Skin epidermis (tissue), 12 donors: ENCODE measurements at regions not wholly inside any gene's neighbourhood (a gene's known extent, or its start where the extent isn't known, plus 50 kb on each side); places are given as distances from the start of the nearest gene placed in this dataset.

Source experiments
- H3K27ac ChIP-seq, 21 experiments: fragments of 200-600 bp; sonication (generic) in 11 of 21; one replicate each; pipeline ENCODE4 v1.5.0; 2020; ENCODE audit warnings: mild to moderate bottlenecking in 3 of 21, inconsistent platforms in 2 of 21, moderate library complexity in 2 of 21
- H3K4me3 ChIP-seq, 7 experiments: fragments of 200-600 bp; sonication (generic) in 2 of 7; one replicate each; pipeline ENCODE4 v1.5.0; 2020; ENCODE audit warnings: inconsistent platforms in 2 of 7, mild to moderate bottlenecking in 2 of 7, moderate library complexity in 1 of 7

DNA sequence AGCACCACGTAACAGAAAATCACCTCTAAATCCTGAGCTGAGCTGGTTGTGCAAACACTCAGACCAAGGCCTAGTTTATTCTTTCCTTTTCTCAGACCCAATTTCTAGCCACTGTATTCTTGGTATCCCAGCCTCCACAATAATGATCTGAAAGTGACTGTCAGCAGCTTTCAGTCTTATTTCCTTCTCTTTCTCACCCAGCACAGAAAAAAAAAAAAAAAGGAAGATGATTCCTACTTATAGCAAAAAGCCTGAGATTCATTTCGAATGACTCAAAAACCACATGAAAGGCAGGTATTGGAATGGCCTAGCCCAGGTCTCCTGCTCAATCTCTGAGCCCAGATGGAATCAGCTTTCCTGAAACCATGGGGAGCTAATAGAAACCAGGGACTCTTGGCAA is 298.6 kb upstream of the PPFIA2 start:
- Histone ChIP-seq H3K4me3 (no peak overlapping the region), H3K27ac (no peak overlapping the region)

DNA sequence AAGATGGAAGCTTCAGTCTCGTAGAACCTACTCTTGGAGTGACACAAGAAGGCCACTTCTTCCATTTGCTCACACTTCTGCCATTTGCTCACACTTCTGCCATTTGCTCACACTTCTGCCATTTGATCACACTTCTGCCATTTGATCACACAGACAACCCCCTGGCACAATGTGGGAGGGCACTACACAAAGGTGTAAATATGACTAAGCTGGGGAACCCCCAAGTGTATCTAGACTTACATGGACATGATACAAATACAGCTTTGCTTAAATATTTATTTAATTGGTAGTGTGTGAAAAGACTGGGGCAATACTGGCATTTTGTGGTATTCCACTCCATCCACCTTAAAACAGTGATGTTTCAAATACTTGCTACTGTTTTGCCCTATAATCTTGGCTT is 296.2 kb upstream of the PPFIA2 start:
- no peak overlapping the region for H3K27ac ChIP-seq
- H3K4me3 ChIP-seq: no peak overlapping the region

DNA sequence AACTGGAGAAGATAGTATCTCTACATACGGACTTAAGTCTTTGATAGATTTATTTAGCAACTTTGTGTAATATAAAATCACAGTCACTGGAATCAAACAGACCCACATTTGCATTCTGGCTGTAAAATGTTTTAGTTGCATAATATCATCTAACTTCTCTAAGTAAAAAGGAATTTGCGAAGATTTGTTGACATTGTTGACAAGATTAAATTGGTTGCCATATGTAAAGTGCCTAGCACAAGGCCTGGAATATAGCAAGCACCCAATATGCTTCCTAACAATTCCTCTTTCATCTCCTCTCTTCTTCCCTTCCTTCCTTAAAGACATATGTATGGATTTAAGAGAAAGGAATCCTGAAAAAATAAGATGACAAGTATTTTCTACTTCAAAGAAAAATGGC is 295.4 kb upstream of the PPFIA2 start:
- H3K4me3 ChIP-seq: no peak overlapping the region
- H3K27ac ChIP-seq: no peak overlapping the region

DNA sequence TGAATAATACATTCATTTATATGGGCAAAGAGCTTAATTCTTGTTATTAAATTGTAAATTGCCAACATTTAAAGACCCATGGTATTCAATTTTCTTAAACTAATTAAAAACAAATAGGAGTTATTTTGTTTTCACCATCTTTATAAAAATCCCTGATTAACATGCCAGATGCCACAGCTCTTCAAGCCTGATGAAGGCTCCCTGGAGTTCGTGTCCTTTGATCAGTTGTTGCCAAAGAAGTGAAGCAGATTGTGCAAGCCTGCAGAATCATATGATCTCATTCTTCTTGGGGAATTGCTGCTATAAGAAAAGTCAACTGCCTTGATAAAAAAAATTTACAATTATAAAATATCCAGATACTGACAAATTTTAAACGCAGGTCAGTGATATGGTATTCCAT is 288.3 kb upstream of the PPFIA2 start:
- Histone ChIP-seq H3K4me3 (no peak overlapping the region), H3K27ac (no peak overlapping the region)

DNA sequence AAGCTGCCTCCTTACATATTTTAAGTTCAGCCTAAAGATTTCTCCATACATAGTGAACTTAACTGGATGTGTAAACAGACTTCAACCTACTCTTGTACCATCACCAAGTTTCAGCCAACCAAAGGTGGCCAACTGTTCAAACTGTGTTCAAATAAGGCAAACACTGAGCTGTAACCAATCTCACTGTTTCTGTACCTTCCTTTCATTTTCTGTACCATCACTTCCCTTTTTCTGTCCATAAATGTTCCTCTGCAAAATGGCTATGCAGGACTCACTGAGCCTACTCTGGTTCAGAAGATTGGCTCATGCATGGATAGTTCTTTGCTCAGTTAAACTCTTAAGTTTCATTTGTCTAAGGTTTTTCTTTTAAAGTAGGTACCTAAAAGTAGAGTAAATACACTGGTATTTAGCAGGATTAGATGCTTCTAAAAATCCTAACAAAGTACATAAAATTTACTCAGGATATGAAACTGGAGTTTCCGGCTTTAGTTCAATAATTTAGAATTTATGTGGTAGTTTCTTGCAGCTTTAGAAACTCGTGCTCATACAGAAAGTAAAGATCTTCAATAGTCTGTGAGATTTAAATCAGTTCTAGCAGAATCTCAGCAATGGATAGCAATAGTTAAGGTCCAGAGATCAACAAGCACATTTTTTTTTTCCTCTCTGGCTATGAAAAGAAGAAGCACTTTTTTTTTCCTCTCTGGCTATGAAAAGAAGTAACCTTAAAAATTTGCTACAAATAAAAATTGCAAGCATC is 282.0 kb upstream of the PPFIA2 start:
- H3K4me3 ChIP-seq: no peak overlapping the region
- H3K27ac ChIP-seq: no peak overlapping the region

DNA sequence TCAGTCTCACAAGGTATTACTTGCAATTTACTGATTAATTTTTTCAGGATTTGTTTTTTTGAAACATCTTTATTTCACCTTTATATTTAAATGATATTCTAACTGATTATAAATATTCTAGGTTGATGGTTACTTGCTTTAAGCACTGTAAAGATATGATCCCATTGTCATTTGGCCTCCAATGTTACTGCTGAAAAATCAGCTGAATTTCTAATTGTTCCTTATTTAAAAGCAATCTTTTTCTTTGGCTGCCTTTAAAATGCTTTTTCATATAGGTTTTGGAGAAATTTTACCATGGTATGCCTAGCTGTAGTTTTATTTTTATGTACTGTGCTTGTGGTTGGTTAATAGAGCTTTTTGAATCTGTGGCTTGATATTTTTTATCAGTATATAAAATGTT is 275.6 kb upstream of the PPFIA2 start:
- Histone ChIP-seq H3K27ac (no peak overlapping the region), H3K4me3 (no peak overlapping the region)

DNA sequence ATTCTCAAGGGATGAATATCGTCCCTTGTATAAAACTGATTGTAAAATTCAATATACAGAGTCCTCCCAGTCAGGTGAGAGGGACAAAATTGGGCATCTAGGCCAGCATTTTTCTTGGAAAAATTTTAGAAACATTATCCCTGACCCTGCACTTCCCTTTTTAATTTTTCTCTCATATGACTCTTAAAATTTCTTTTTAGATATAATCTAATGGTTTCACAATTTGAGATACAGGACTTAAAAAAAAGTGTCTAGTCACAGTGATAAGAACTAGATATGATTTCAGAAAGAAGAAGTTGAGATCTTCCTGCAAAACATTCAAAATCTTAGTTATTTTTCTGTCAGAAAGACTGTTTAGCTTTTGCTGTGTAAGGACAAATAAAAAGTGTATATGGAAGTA is 270.8 kb upstream of the PPFIA2 start:
- H3K4me3 ChIP-seq: no peak overlapping the region
- H3K27ac ChIP-seq: no peak overlapping the region

DNA sequence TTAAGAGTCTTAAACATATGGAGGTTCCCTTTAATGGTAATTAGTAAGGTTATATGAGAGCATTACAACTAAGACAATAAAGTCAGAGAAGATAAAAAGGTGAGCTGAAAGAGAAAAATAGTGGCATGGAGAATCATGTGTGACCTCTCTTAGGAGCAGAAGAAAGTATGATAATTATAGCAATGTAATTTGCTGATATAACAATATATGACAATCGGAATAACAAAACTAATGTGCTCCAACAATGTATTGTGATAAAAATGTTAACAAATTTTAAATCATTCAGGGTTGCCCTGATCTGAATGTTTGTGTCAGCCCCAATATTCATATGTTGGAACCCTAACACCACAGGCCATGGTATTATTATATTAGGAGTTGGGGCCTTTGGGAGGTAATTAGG is 269.6 kb upstream of the PPFIA2 start:
- H3K4me3 ChIP-seq: no peak overlapping the region
- no peak overlapping the region for H3K27ac ChIP-seq

DNA sequence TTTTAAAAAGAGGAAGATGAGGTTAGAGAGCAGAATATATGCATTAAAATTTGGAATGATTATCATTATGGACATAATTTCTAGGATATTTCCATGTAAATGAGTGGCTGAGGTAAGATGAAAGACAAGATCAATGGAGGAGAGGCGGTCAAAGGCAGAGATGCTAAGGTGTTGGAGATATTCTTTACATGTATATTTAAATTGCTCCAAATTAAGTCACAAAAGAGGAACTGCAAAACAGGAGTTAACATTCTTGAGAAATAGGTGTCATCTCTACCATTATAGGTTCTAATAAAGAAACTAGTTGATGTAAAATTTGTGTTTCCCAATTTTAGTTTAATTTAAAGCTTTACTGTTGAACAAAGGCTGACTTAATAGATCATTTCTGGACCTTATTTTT is 268.5 kb upstream of the PPFIA2 start:
- H3K27ac ChIP-seq: no peak overlapping the region
- no peak overlapping the region for H3K4me3 ChIP-seq

DNA sequence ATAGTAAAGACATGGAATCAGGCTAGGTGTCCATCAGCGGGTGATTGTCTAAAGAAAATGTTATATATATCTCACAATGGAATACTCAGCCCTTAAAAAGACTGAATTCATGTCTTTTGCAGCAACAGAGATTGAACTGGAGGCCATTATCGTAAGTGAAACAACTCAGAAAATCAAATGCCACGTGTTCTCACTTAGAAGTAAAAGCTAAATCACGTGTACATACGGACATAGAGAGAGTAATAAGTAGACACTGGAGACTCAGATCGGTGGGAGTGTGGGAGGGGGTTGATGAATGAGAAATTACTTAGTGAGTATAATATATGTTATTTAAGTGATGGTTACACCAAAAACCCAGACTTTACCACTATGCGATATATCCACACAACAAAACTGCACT is 266.3 kb upstream of the PPFIA2 start:
- no peak overlapping the region for H3K4me3 ChIP-seq
- H3K27ac ChIP-seq: no peak overlapping the region

DNA sequence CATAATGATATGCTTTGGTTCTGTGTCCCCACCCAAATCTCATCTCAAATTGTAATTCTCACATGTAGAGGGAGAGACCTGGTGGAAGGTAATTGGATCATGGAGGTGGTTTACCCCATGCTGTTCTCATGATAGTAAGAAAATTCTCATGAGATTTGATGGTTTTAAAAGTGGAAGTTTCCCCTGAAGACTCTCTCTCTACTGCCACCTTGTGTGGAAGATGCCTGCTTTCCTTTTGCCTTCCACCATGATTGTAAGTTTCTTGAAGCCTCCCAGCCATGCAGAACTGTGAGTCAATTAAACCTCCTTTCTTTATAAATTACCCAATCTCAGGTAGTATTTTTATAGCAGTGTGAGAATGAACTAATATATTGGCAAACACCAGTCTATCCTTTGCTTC is 260.4 kb upstream of the PPFIA2 start:
- no peak overlapping the region for H3K4me3 ChIP-seq
- H3K27ac ChIP-seq: no peak overlapping the region

DNA sequence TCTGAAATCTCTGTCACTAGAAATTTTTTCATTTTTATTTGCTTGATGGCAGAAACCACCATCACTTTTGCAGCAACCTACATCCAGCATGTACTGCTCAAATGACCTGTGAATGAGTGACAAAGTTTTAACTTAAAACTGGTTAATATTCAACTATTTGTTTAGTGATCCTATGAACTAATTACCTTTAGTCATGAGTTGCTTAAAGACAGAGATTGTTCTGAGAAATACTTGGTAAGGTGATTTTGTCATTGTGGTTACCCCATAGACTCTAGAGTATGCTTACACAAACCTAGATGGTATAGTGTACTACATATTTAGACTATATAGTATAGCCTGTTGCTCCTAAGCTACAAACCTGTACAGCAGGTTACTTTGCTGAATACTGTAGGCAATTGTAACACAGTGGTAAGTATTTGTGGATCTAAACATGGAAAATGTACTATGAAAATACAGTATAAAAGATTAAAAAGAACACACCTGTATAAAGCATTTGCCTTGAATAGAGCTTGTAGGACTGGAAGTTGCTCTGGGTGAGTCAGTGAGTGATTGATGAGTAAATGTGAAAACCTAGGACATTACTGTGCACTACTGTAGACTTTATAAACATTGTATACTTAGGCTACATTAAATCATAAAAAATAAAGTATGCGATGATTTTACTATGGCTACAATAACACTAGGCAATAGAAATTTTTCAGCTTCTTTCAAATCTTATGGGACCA is 256.6 kb upstream of the PPFIA2 start:
- H3K4me3 ChIP-seq: no peak overlapping the region
- H3K27ac ChIP-seq: no peak overlapping the region

DNA sequence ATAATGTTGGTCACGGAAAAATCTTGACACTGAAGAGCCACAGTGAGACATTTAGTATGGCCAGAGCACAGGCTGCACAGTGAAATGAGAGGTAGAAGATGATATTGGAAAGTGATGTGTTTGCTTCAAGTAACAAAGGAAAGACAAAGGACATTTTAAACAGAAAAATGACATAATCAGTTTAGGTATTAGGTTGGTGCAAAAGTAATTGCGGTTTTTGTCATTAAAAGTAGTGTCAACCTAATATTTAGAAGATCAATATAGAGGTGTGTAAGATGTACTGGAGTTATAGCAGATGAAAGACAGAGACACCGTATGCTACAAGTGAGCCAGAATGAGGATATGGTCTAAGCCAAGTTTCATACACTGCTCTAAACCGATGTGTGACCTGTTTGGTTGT is 253.0 kb upstream of the PPFIA2 start:
- H3K27ac ChIP-seq: no peak overlapping the region
- H3K4me3 ChIP-seq: no peak overlapping the region

DNA sequence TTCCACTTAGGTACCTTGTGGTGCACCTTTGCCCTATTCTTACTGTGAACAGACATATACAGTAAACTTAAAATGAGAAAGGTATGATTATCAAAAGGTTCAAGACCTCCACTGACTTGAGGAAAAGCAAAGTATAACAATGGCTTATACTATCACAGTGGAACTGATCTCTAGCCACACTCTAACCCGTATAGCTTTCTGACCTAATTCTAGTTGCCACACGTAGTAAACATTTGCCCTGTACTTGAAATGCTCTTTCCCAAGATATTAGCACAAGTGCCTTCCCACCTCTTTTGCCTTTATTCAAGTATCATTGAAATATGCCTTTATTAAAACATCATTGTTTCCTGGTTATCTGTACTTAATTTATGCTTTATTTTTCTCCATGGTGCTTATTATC is 250.4 kb upstream of the PPFIA2 start:
- Histone ChIP-seq H3K27ac (no peak overlapping the region), H3K4me3 (no peak overlapping the region)

DNA sequence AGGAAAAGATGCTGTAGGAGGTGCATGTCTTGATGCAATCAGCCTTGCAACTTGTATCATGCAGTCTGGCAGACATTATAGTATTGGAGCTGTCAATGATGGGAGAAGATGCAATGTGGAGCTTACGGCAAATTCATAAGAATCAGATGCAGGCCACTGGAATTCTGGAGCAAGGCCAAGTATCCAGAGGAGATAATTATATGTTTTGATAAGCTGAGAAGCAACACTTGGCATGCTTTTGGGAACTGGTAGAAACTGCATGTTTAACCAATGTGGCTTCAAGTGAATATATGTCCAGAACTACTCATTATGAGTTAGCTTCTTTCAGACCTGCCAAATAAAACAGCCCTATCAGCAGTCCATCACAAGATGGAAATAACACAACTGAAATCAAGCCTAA is 249.1 kb upstream of the PPFIA2 start:
- H3K4me3 ChIP-seq: no peak overlapping the region
- no peak overlapping the region for H3K27ac ChIP-seq

DNA sequence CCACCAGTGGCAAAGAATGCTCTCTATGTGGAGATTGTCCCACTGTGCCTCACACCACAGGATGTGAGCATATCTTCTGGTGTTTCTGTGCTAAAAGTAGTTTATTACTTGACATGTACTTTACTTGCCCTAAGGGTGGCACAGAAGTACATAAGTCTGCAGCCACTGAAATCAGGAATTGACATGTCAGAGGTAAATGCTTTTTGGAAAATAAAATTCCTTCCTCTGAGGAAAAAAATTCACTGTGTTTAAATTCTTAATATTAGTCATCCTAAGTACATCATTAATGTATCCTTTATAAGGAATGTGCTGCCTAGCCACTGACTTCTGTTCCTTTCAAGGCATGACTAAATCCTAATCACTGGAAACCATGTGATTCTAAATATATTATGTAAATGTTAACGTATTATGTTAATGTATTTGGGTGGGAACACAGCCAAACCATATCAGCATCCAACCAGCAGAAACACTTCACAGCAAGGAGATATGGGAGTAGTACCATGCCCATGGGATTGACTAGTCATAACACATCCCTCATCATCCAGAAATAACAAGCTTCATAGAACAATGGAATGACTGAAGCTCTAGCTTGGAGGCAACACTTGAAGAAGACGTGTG is 239.7 kb upstream of the PPFIA2 start:
- Histone ChIP-seq H3K4me3 (no peak overlapping the region), H3K27ac (no peak overlapping the region)

DNA sequence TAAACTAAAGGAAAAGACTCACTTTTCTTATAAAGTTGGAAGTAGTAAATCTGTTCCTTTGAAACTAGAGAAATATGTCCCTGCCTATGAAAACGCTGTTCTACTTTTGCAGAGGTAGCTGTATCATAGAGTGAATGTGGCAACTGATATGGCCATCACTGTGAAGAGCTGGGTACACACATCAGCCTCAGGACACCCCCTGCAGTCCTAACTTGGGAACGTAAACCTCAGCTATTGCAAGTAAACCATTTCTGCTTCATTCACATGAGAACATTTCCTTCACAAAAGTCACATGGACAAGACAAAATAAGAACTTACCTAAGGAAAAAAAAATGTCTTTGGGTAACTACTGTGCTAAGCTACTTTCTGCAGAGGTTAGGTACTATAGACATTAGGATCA is 233.3 kb upstream of the PPFIA2 start:
- no peak overlapping the region for H3K4me3 ChIP-seq
- no peak overlapping the region for H3K27ac ChIP-seq

DNA sequence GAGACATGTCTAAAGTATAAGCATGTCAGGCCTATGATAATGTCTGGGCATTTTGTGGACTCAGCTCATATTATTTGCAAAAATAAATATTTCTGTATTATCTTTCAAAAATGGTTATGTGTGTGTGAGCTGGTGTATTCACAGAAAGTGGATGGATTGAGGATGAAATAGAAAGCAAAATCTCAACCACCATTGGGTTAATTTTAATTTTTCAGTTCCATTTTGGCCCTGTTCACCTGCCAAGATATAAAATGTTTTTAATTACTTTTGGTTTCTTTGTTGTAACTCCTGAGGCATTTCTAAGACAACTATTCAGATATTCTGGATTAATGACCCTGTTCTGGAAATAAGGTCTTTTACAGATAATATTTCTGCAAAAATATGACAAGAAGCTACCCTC is 232.7 kb upstream of the PPFIA2 start:
- Histone ChIP-seq H3K4me3 (no peak overlapping the region), H3K27ac (no peak overlapping the region)

DNA sequence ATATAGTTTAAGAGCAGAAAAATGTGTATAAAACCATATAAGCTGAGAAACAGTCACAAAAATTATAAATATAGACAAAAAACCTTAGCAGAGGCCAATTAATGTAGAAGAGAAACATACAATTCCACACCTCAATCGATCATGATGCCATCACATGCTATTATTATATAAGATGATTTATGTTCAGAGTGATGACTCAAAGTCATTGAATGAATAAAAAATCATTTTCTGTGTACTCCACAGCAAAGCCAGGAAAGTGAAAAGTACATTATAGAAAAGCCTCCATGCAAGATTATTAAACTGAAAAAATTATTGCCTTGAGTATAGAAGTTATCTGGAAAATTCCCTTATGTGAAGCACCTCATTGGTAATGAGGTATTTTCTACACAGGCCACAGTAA is 229.2 kb upstream of the PPFIA2 start:
- no peak overlapping the region for H3K27ac ChIP-seq
- no peak overlapping the region for H3K4me3 ChIP-seq

DNA sequence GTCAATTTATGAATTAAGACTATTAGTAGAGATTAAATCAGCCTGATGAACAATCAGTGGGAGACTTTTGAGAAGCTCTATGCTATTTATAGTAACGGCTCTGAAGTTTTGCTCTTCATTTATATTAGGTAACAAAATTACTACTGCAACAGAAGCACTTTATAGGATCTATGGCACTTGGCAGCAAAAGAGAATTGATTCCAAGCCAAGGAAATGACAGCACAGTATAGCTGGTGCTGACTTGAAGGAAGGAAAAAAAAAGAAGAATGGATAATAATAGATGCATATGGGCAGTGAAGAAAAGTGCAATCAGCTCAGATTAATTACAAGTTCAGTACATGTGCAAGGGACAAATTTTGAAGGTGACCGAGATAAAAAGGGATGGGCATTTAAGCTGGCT is 228.2 kb upstream of the PPFIA2 start:
- H3K27ac ChIP-seq: no peak overlapping the region
- no peak overlapping the region for H3K4me3 ChIP-seq

DNA sequence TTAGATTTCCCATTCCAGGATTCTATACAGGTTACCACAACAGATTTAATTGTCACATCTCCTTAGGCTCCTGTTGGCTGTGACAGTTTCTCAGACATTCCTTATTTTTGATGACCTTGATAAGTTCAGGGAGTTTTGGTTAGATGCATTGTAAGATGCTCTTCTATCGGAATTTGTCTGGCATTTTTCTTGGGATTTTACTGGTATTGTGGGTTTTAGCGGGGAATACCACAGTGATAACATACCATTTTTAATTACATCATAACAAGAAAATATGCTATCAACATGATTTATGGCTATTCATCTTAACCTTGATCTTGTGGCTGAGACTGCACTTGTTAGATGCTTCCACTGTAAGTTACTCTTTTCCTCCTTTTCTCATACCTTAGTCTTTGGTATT is 217.5 kb upstream of the PPFIA2 start:
- Histone ChIP-seq H3K27ac (no peak overlapping the region), H3K4me3 (no peak overlapping the region)
